ENCODE measurements at regions not wholly inside any gene's neighbourhood (a gene's known extent, or its start where the extent isn't known, plus 50 kb on each side); places are given as distances from the start of the nearest gene placed in this dataset.
"Not testable (repeated sequence)": the region's sequence is repeated elsewhere in the genome, so short reads cannot be mapped to it uniquely, and the experiment has no call there.

- H4K20me1 ChIP-seq, result no peaks in the 10 kb centered on the region
- H3K27me3 ChIP-seq, result no peaks in the 10 kb centered on the region
- H3K4me1 ChIP-seq, result no peaks in the 10 kb centered on the region
- no peak overlapping the region for H3K4me3 ChIP-seq
- no peaks in the 10 kb centered on the region for H3K36me3 ChIP-seq
- H3K27ac ChIP-seq, result no peak overlapping the region
- H3K9ac ChIP-seq, result no peak overlapping the region
- peaks cover 5% of the 10 kb centered on the region; the same call in 1 of the 2 replicates for H3K9me3 ChIP-seq
- no peak overlapping the region for H3K4me2 ChIP-seq
- no peak for TF ChIP-seq Cebpa-rat (IDR thresholded peaks at IDR 0.05)
These were observed 76.2 kb upstream of the SOX11 start for GRCh38 chr2:5616019-5616418.

DNA sequence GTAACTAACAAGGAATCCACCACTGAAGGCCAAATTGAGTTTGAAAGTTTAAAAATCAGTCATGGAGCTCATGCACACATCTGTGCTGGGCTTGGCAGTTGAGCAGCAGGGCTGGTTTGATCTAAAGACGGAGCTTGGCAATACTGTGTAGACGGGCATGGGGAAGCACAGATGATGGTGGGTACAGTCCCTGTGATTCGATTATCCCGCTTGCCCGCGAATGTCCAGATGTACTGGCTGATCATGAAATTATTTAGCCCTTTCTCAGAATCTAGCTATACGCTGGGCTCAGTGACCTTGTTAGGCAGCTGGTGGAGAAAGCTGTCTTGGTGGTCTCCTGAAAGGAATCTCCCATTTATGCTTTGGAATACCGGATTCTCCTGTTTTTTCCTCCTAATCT, 74.8 kb upstream of the SOX11 start:
- no peak overlapping the region for H3K9ac ChIP-seq
- no peak for TF ChIP-seq Cebpa-rat (IDR thresholded peaks at IDR 0.05)
- H3K4me3 ChIP-seq, result no peak overlapping the region
- H3K4me1 ChIP-seq, result peaks cover 4% of the 10 kb centered on the region; the same call in 1 of the 2 replicates
- H3K27me3 ChIP-seq, result no peaks in the 10 kb centered on the region
- H3K9me3 ChIP-seq, result peaks cover 5% of the 10 kb centered on the region; the same call in 1 of the 2 replicates
- no peak overlapping the region for H3K27ac ChIP-seq
- no peak overlapping the region for H3K4me2 ChIP-seq
- no peaks in the 10 kb centered on the region for H4K20me1 ChIP-seq
- H3K36me3 ChIP-seq, result no peaks in the 10 kb centered on the region

GRCh38 chr2:5617796-5618195, 74.4 kb upstream of the SOX11 start:
- Histone ChIP-seq H3K27me3 (no peaks in the 10 kb centered on the region), H3K27ac (no peak overlapping the region)

DNA sequence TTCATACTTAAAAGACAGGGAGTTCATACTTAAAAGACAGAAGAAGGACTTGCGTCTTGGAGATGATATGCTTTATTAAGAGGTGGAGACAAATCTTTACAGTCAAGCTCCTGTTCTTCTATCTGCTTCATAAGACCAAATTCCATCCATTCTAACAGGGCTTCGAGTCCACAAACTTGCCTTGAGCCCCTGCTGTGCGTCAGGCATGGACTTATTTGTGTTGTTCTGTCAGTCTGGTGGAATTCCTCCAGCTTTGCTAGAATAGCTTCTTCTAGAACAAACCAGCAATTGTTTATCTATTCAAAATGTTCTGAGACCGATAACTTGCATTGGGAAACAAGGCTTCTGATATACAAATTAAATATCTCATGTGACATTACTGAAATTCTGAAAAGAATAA, 73.9 kb upstream of the SOX11 start:
- Histone ChIP-seq H3K4me3 (no peak overlapping the region), H3K9me3 (peaks cover 5% of the 10 kb centered on the region; the same call in 1 of the 2 replicates), H3K36me3 (no peaks in the 10 kb centered on the region), H3K4me2 (no peak overlapping the region), H4K20me1 (no peaks in the 10 kb centered on the region), H3K9ac (no peak overlapping the region), H3K4me1 (peaks cover 6% of the 10 kb centered on the region; the same call in 1 of the 2 replicates), H3K27ac (no peak overlapping the region), H3K27me3 (no peaks in the 10 kb centered on the region)
- TF ChIP-seq Cebpa-rat (IDR thresholded peaks at IDR 0.05), result no peak

More at GRCh38 chr2:5617796-5618195, 74.4 kb upstream of the SOX11 start:
- H3K36me3 ChIP-seq, result no peaks in the 10 kb centered on the region
- no peak overlapping the region for H3K4me2 ChIP-seq
- H3K9me3 ChIP-seq, result peaks cover 5% of the 10 kb centered on the region; the same call in 1 of the 2 replicates
- H4K20me1 ChIP-seq, result no peaks in the 10 kb centered on the region
- H3K9ac ChIP-seq, result no peak overlapping the region
- peaks cover 6% of the 10 kb centered on the region; the same call in 1 of the 2 replicates for H3K4me1 ChIP-seq
- H3K4me3 ChIP-seq, result no peak overlapping the region
- TF ChIP-seq Cebpa-rat (IDR thresholded peaks at IDR 0.05), result no peak

DNA sequence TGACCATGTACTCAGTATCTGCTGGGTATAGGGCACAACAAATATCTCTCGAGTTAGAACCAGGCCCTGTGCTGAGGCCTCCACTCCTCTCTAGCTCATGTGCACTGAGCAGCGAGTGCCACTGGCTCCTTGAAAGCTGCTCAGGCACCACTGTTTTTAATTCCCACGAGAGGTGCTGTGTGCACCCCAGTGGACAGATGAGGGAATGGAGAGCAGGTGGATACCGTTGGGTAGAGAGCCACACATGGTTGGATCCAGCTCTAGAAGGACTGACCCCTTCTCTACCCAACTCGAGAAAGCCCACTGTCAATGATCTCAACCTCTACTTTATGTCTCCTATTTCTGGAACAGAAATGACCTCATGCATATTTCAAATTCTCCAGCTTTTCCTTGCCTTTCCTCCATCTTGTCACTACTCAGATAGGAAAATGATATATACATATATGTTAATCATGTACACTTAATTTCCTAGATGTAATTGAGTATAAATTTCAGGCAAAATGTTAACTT, 66.6 kb upstream of the SOX11 start:
- H3K4me1 ChIP-seq, H3K4me2 ChIP-seq, H3K36me3 ChIP-seq, H3K9me3 ChIP-seq, H3K4me3 ChIP-seq, H4K20me1 ChIP-seq, H3K27me3 ChIP-seq, H3K9ac ChIP-seq, H3K27ac ChIP-seq: not testable (repeated sequence)

GRCh38 chr2:5628484-5628883, 63.7 kb upstream of the SOX11 start:
- not testable (repeated sequence) for H3K9me3 ChIP-seq, H3K4me1 ChIP-seq, H3K36me3 ChIP-seq, H3K27ac ChIP-seq, H3K4me3 ChIP-seq, H3K9ac ChIP-seq, H3K4me2 ChIP-seq, H3K27me3 ChIP-seq, H4K20me1 ChIP-seq

- H3K4me1 ChIP-seq, H3K27me3 ChIP-seq, H3K27ac ChIP-seq, H3K36me3 ChIP-seq, H4K20me1 ChIP-seq, H3K9me3 ChIP-seq, H3K9ac ChIP-seq, H3K4me3 ChIP-seq, H3K4me2 ChIP-seq: not testable (repeated sequence)
These were observed 62.7 kb upstream of the SOX11 start for GRCh38 chr2:5629510-5629909.

GRCh38 chr2:5637051-5637450, 55.1 kb upstream of the SOX11 start:
- H3K4me1 ChIP-seq, H3K27me3 ChIP-seq, H3K4me2 ChIP-seq, H4K20me1 ChIP-seq, H3K9ac ChIP-seq, H3K36me3 ChIP-seq, H3K9me3 ChIP-seq, H3K4me3 ChIP-seq, H3K27ac ChIP-seq: not testable (repeated sequence)
